IMR-90 (cell line): ENCODE measurements at regions not wholly inside any gene's neighbourhood (a gene's known extent, or its start where the extent isn't known, plus 50 kb on each side); places are given as distances from the start of the nearest gene placed in this dataset.
A peak's percentile ranks its signal among the peaks of the same experiment; 100 is the strongest.

Source experiments
- ATAC-seq: fragments of 200-7000 bp; cut with Tn5 transposase; 2 replicates; pipeline ENCODE4 v1.9.1; 2020; ENCODE audit warnings: low read depth, mild to moderate bottlenecking, moderate library complexity
- BruUV-seq: library from RNA; stranded (reverse); fragments of 400-500 nt; replicated peaks from 2 replicates; lab custom pipeline; 2021; lab: Mats Ljungman, UMichigan
- CTCF ChIA-PET: fragments of 300-600 bp; formaldehyde crosslinking; extraction: SDS; loops from one replicate; lab custom pipeline; 2021; ENCODE audit warnings: antibody characterized with exemption; lab: Yijun Ruan, JAX
- POLR2A ChIA-PET: fragments of 300-600 bp; sonication (Branson Sonifier 250); formaldehyde crosslinking; loops from one replicate; lab custom pipeline; 2022; ENCODE audit warnings: antibody characterized with exemption; ENCODE audit not compliant: unreplicated experiment; lab: Charles Lee
- DNase-seq: peaks from one replicate; pipeline ENCODE4 v3.0.0; 2013
- H2AFZ ChIP-seq: replicated peaks from 2 replicates; pipeline ENCODE3; 2013; ENCODE audit warnings: low read length, mild to moderate bottlenecking; ENCODE audit not compliant: poor library complexity
- H2AK5ac ChIP-seq: 2 replicates; pipeline ENCODE4 v1.6.1; 2013; ENCODE audit warnings: low read depth, low read length, inconsistent platforms
- H2AK9ac ChIP-seq: replicated peaks from 2 replicates; pipeline ENCODE3; 2013; ENCODE audit warnings: mild to moderate bottlenecking, low read depth, low read length, moderate library complexity; ENCODE audit not compliant: poor library complexity
- H2BK120ac ChIP-seq: 2 replicates; pipeline ENCODE4 v1.6.1; 2013; ENCODE audit warnings: low read depth, low read length, inconsistent platforms
- H2BK15ac ChIP-seq: 3 replicates; pipeline ENCODE4 v1.6.1; 2013; ENCODE audit warnings: low read depth, low read length, inconsistent platforms
- H2BK20ac ChIP-seq: 2 replicates; pipeline ENCODE4 v1.6.1; 2013; ENCODE audit warnings: low read depth, mild to moderate bottlenecking, inconsistent platforms, low read length, moderate library complexity
- H2BK5ac ChIP-seq: 2 replicates; pipeline ENCODE4 v1.6.1; 2013; ENCODE audit warnings: mild to moderate bottlenecking, low read depth, low read length, inconsistent platforms; ENCODE audit not compliant: poor library complexity, severe bottlenecking
- H3K14ac ChIP-seq: replicated peaks from 2 replicates; pipeline ENCODE4 v1.6.1; 2013; ENCODE audit warnings: low read depth, low read length, inconsistent platforms
- H3K18ac ChIP-seq: 2 replicates; pipeline ENCODE4 v1.6.1; 2013; ENCODE audit warnings: low read depth, low read length, control low read depth
- H3K23ac ChIP-seq: 2 replicates; pipeline ENCODE4 v1.6.1; 2013; ENCODE audit warnings: low read depth, low read length, inconsistent platforms
- H3K27ac ChIP-seq: 2 replicates; pipeline ENCODE4 v1.5.1; 2013; ENCODE audit warnings: mild to moderate bottlenecking, control low read depth, low read length; ENCODE audit not compliant: insufficient read depth
- H3K27me3 ChIP-seq: 2 replicates; pipeline ENCODE4 v1.6.1; 2013; ENCODE audit warnings: low read length; ENCODE audit not compliant: control insufficient read depth, insufficient read depth
- H3K36me3 ChIP-seq: 2 replicates; pipeline ENCODE4 v1.6.1; 2013; ENCODE audit warnings: low read length, mixed read lengths; ENCODE audit not compliant: control insufficient read depth, insufficient read depth
- H3K4ac ChIP-seq: 2 replicates; pipeline ENCODE4 v1.6.1; 2013; ENCODE audit warnings: low read depth, low read length, inconsistent platforms
- H3K4me1 ChIP-seq: 2 replicates; pipeline ENCODE4 v1.6.1; 2013; ENCODE audit warnings: low read length, mixed read lengths; ENCODE audit not compliant: control insufficient read depth, insufficient read depth
- H3K4me2 ChIP-seq: 2 replicates; pipeline ENCODE4 v1.6.1; 2013; ENCODE audit warnings: low read depth, mild to moderate bottlenecking, control low read depth, low read length, moderate library complexity
- H3K4me3 ChIP-seq: 2 replicates; pipeline ENCODE4 v1.5.1; 2013; ENCODE audit warnings: low read depth, mild to moderate bottlenecking, control low read depth, low read length, moderate library complexity; ENCODE audit not compliant: insufficient read depth
- H3K56ac ChIP-seq: 2 replicates; pipeline ENCODE4 v1.6.1; 2013; ENCODE audit warnings: low read length, inconsistent platforms; ENCODE audit not compliant: insufficient read depth; ENCODE audit errors: extremely low read depth
- H3K79me1 ChIP-seq, 2 experiments: 2 replicates each; pipeline ENCODE4 v1.6.1; 2013; ENCODE audit warnings: low read length in 2 of 2, inconsistent platforms in 1 of 2, low read depth in 1 of 2
- H3K9ac ChIP-seq: 2 replicates; pipeline ENCODE4 v1.6.1; 2013; ENCODE audit warnings: low read depth, low read length, control low read depth
- H3K9me1 ChIP-seq: 2 replicates; pipeline ENCODE4 v1.6.1; 2013; ENCODE audit warnings: low read length, inconsistent platforms; ENCODE audit not compliant: insufficient read depth
- H3K9me3 ChIP-seq: 2 replicates; pipeline ENCODE4 v1.6.1; 2013; ENCODE audit warnings: low read length; ENCODE audit not compliant: control insufficient read depth, insufficient read depth
- H4K20me1 ChIP-seq: 2 replicates; pipeline ENCODE4 v1.6.1; 2013; ENCODE audit warnings: low read length, inconsistent platforms; ENCODE audit not compliant: insufficient read depth
- H4K5ac ChIP-seq: 2 replicates; pipeline ENCODE4 v1.6.1; 2013; ENCODE audit warnings: mild to moderate bottlenecking, low read depth, low read length, control low read depth
- H4K8ac ChIP-seq, 2 experiments: 2 replicates each; pipeline ENCODE4 v1.6.1; 2013; ENCODE audit warnings: low read depth in 2 of 2, low read length in 2 of 2, control low read depth in 1 of 2, inconsistent platforms in 1 of 2
- H4K91ac ChIP-seq: 2 replicates; pipeline ENCODE4 v1.6.1; 2013; ENCODE audit warnings: low read depth, low read length, inconsistent platforms; ENCODE audit not compliant: insufficient read depth
- BHLHE40 ChIP-seq: fragments of 150-350 bp; IDR thresholded peaks from 2 replicates; pipeline ENCODE4 v1.6.1; 2016; ENCODE audit warnings: mild to moderate bottlenecking, low read depth, low read length
- CEBPB ChIP-seq: IDR thresholded peaks from 2 replicates; pipeline ENCODE4 v1.6.1; 2012; ENCODE audit warnings: low read depth, low read length, improper control_type of control experiment
- CHD1 ChIP-seq: IDR thresholded peaks from 2 replicates; pipeline ENCODE4 v1.6.1; 2012; ENCODE audit warnings: low read depth, low read length, improper control_type of control experiment
- FOS ChIP-seq: fragments of 150-350 bp; IDR thresholded peaks from 2 replicates; pipeline ENCODE4 v1.6.1; 2016; ENCODE audit warnings: low read depth, low read length
- MAZ ChIP-seq: IDR thresholded peaks from 2 replicates; pipeline ENCODE4 v1.6.1; 2012; ENCODE audit warnings: low read depth, mild to moderate bottlenecking, low read length, improper control_type of control experiment, moderate library complexity, borderline replicate concordance
- MXI1 ChIP-seq: IDR thresholded peaks from 2 replicates; pipeline ENCODE4 v1.6.1; 2012; ENCODE audit warnings: low read depth, mild to moderate bottlenecking, low read length, moderate library complexity, borderline replicate concordance
- POLR2A ChIP-seq: IDR thresholded peaks from 2 replicates; pipeline ENCODE4 v1.6.1; 2012; ENCODE audit warnings: mild to moderate bottlenecking, low read depth, low read length
- RAD21 ChIP-seq: IDR thresholded peaks from 2 replicates; pipeline ENCODE4 v1.6.1; 2012; ENCODE audit warnings: low read length, improper control_type of control experiment
- RCOR1 ChIP-seq: IDR thresholded peaks from 2 replicates; pipeline ENCODE4 v1.6.1; 2012; ENCODE audit warnings: mild to moderate bottlenecking, low read length, improper control_type of control experiment; ENCODE audit not compliant: insufficient replicate concordance
- SMC3 ChIP-seq: fragments of 150-350 bp; IDR thresholded peaks from 2 replicates; pipeline ENCODE4 v1.6.1; 2016; ENCODE audit warnings: low read depth, mild to moderate bottlenecking, antibody characterized with exemption, low read length, moderate library complexity
- WGBS, 2 experiments: methylation state at CpG; one replicate each; pipeline versions ENCODE4 v1.1.5 to v1.1.7; 2013; ENCODE audit warnings: missing lambda C conversion rate in 2 of 2; ENCODE audit not compliant: insufficient read length in 1 of 2; ENCODE audit errors: extremely low coverage in 2 of 2; 5-methylcytosine and 5-hydroxymethylcytosine counted together
- dilution Hi-C: fragments of 300-500 bp; cut with HindIII; formaldehyde crosslinking; loops from one replicate; pipeline ENCODE4 v1.14.3; 2018; ENCODE audit warnings: low sequenced_read_pairs; ENCODE audit not compliant: unreplicated experiment
- in situ Hi-C: fragments of 300-500 bp; cut with MboI; formaldehyde crosslinking; loops from 3 replicates; pipeline ENCODE4 v1.14.3; 2019; ENCODE audit warnings: low sequenced_read_pairs, inconsistent platforms, mixed read lengths
- intact Hi-C: fragments of 100-400 bp; cut with micrococcal nuclease; formaldehyde crosslinking; loops from 2 replicates; pipeline ENCODE4 v1.10.0; 2022
- TF ChIP-seq, protein P1 (sequence below): fragments of 150-350 bp; IDR thresholded peaks from 2 replicates; pipeline ENCODE4 v1.6.1; 2016; ENCODE audit warnings: low read depth, mild to moderate bottlenecking, low read length, moderate library complexity, borderline replicate concordance
- TF ChIP-seq, protein P2 (sequence below): conservative IDR thresholded peaks from 2 replicates; pipeline ENCODE4 v1.5.1; 2012; ENCODE audit warnings: mild to moderate bottlenecking, low read depth, low read length, improper control_type of control experiment
- TF ChIP-seq, protein P3 (sequence below): fragments of 150-350 bp; IDR thresholded peaks from 2 replicates; pipeline ENCODE4 v1.6.1; 2017; ENCODE audit warnings: mild to moderate bottlenecking, antibody characterized with exemption, low read length, low read depth

DNA sequence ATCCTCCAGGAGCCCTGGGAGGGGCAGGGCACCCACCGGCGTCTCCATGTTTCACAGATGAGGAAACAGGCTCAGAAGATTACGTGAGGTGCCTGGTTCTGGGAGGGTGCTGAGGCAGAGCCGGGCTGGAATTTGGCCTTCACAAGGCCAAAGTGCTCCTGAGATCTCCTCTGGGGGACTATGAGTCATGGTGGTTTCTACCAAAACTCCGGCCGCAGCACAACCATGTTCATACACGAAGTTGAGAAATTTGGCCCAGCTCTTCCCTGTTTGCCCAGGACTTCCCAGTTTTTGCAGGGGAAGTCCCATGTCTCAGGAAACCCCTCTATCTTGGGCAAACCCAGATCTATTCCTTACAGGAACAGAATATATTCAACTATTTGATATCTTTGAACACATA, 172.9 kb upstream of the CDYL start:
- Histone ChIP-seq H4K20me1 (no peaks in the 10 kb centered on the region), H2AK5ac (no peak overlapping the region), H3K18ac (no peak overlapping the region), H4K8ac (no peak overlapping the region), H4K5ac (no peak overlapping the region), H3K36me3 (no peaks in the 10 kb centered on the region), H3K79me1 (no peaks in the 10 kb centered on the region), H3K9ac (no peak overlapping the region), H3K27me3 (no peaks in the 10 kb centered on the region), H3K9me3 (no peaks in the 10 kb centered on the region), H2BK5ac (no peak overlapping the region), H3K14ac (no peak overlapping the region), H2AFZ (no peak overlapping the region), H3K27ac (no peak overlapping the region), H2BK15ac (peak overlapping the region; percentile 9; the same call in 1 of the 3 replicates), H2BK120ac (peak overlapping the region; percentile 39), H3K4ac (0 out of 2 replicates have a peak overlapping the region, but pooled peaks have one; percentile 15), H3K9me1 (peaks cover 22% of the 10 kb centered on the region), H3K56ac (no peak overlapping the region), H3K4me2 (no peak overlapping the region), H3K23ac (no peak overlapping the region), H2BK20ac (0 out of 2 replicates have a peak overlapping the region, but pooled peaks have one; percentile 6), H2AK9ac (no peak overlapping the region), H3K4me1 (peaks cover 15% of the 10 kb centered on the region), H4K91ac (0 out of 2 replicates have a peak overlapping the region, but pooled peaks have one; percentile 15), H3K4me3 (no peak overlapping the region)
- dilution Hi-C loops: no loop called here
- POLR2A ChIA-PET: no interaction called here
- DNase-seq (peak; percentile 67), ATAC-seq (peak; percentile 32; the same call in 1 of the 2 replicates)
- TF ChIP-seq POLR2A (no peak), BHLHE40 (no peak), FOS (no peak), RAD21 (no peak), CHD1 (no peak), MXI1 (no peak), MAZ (no peak), RCOR1 (no peak), CEBPB (no peak), SMC3 (no peak)
- TF ChIP-seq, protein P1, sequence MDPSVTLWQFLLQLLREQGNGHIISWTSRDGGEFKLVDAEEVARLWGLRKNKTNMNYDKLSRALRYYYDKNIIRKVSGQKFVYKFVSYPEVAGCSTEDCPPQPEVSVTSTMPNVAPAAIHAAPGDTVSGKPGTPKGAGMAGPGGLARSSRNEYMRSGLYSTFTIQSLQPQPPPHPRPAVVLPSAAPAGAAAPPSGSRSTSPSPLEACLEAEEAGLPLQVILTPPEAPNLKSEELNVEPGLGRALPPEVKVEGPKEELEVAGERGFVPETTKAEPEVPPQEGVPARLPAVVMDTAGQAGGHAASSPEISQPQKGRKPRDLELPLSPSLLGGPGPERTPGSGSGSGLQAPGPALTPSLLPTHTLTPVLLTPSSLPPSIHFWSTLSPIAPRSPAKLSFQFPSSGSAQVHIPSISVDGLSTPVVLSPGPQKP: no peak
- TF ChIP-seq, protein P2, sequence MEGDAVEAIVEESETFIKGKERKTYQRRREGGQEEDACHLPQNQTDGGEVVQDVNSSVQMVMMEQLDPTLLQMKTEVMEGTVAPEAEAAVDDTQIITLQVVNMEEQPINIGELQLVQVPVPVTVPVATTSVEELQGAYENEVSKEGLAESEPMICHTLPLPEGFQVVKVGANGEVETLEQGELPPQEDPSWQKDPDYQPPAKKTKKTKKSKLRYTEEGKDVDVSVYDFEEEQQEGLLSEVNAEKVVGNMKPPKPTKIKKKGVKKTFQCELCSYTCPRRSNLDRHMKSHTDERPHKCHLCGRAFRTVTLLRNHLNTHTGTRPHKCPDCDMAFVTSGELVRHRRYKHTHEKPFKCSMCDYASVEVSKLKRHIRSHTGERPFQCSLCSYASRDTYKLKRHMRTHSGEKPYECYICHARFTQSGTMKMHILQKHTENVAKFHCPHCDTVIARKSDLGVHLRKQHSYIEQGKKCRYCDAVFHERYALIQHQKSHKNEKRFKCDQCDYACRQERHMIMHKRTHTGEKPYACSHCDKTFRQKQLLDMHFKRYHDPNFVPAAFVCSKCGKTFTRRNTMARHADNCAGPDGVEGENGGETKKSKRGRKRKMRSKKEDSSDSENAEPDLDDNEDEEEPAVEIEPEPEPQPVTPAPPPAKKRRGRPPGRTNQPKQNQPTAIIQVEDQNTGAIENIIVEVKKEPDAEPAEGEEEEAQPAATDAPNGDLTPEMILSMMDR: no peak
- TF ChIP-seq, protein P3, sequence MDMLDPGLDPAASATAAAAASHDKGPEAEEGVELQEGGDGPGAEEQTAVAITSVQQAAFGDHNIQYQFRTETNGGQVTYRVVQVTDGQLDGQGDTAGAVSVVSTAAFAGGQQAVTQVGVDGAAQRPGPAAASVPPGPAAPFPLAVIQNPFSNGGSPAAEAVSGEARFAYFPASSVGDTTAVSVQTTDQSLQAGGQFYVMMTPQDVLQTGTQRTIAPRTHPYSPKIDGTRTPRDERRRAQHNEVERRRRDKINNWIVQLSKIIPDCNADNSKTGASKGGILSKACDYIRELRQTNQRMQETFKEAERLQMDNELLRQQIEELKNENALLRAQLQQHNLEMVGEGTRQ: no peak
- in situ Hi-C loops: no loop called here
- CTCF ChIA-PET: no interaction called here
- no TSS peak for BruUV-seq
- intact Hi-C loops: no loop called here
- WGBS, 2 experiments: no CpG with 5 or more reads among the region's 7 CpGs
